Neural cell (in vitro differentiated cells): ENCODE measurements at regions not wholly inside any gene's neighbourhood (a gene's known extent, or its start where the extent isn't known, plus 50 kb on each side); places are given as distances from the start of the nearest gene placed in this dataset.

Experiments
- H2AFZ ChIP-seq: fragments of 200-600, 300-800 bp; sonication (generic), shearing (Covaris generic); 2 replicates; pipeline ENCODE4 v1.6.0; 2014; ENCODE audit warnings: low read depth, mild to moderate bottlenecking, antibody characterized with exemption, low read length, moderate library complexity
- H3F3A ChIP-seq: fragments of 200-600 bp; shearing (Covaris generic); 2 replicates; pipeline ENCODE4 v1.6.1; 2016; ENCODE audit warnings: mild to moderate bottlenecking, moderate library complexity, mixed read lengths, antibody characterized with exemption, low read length; ENCODE audit not compliant: insufficient read depth, poor library complexity, severe bottlenecking
- H3K27ac ChIP-seq: fragments of 200-600, 300-800 bp; sonication (generic), shearing (Covaris generic); 2 replicates; pipeline ENCODE4 v1.5.1; 2014; ENCODE audit warnings: mild to moderate bottlenecking, low read length, moderate library complexity
- H3K27me3 ChIP-seq: fragments of 300-800, 200-600 bp; sonication (generic), shearing (Covaris generic); 2 replicates; pipeline ENCODE4 v1.6.0; 2014; ENCODE audit warnings: mild to moderate bottlenecking, low read depth, low read length, moderate library complexity; ENCODE audit not compliant: insufficient read depth
- H3K36me3 ChIP-seq: fragments of 300-800, 200-600 bp; sonication (generic), shearing (Covaris generic); 2 replicates; pipeline ENCODE4 v1.5.1; 2014; ENCODE audit warnings: mild to moderate bottlenecking, antibody characterized with exemption, low read length, moderate library complexity; ENCODE audit not compliant: insufficient read depth
- H3K4me2 ChIP-seq: fragments of 300-800, 200-600 bp; sonication (generic), shearing (Covaris generic); 2 replicates; pipeline ENCODE4 v1.6.0; 2014; ENCODE audit warnings: mild to moderate bottlenecking, low read length
- H3K4me3 ChIP-seq: fragments of 300-800, 200-600 bp; sonication (generic), shearing (Covaris generic); 2 replicates; pipeline ENCODE4 v1.5.1; 2014; ENCODE audit warnings: mild to moderate bottlenecking, low read length, moderate library complexity
- H3K79me2 ChIP-seq: fragments of 200-600 bp; shearing (Covaris generic); replicated peaks from 2 replicates; pipeline ENCODE4 v1.6.0; 2014; ENCODE audit warnings: mild to moderate bottlenecking, low read length, moderate library complexity; ENCODE audit not compliant: insufficient read depth
- H3K9ac ChIP-seq: fragments of 300-800, 200-600 bp; sonication (generic), shearing (Covaris generic); 2 replicates; pipeline ENCODE4 v1.6.1; 2016; ENCODE audit warnings: mild to moderate bottlenecking, low read length, mixed read lengths
- H3K9me2 ChIP-seq: fragments of 200-600 bp; shearing (Covaris generic); 2 replicates; pipeline ENCODE4 v1.6.1; 2016; ENCODE audit warnings: mild to moderate bottlenecking, low read length, mixed read lengths; ENCODE audit not compliant: insufficient read depth
- H3K9me3 ChIP-seq: fragments of 200-600, 300-800 bp; sonication (generic), shearing (Covaris generic); 2 replicates; pipeline ENCODE4 v1.6.1; 2016; ENCODE audit warnings: mild to moderate bottlenecking, mixed run types, low read length, moderate library complexity, mixed read lengths
- H4K20me1 ChIP-seq: fragments of 200-600 bp; shearing (Covaris generic); 2 replicates; pipeline ENCODE4 v1.6.1; 2016; ENCODE audit warnings: mild to moderate bottlenecking, mixed run types; ENCODE audit not compliant: insufficient read depth
- CTCF ChIP-seq: fragments of 450-650 bp; IDR thresholded peaks from 2 replicates; pipeline ENCODE4 v1.5.1; 2014; ENCODE audit warnings: antibody characterized with exemption, mild to moderate bottlenecking, moderate library complexity; ENCODE audit not compliant: poor library complexity, severe bottlenecking
- EP300 ChIP-seq: fragments of 450-650 bp; conservative IDR thresholded peaks from 2 replicates; pipeline ENCODE4 v1.6.1; 2014; ENCODE audit warnings: antibody characterized with exemption, mild to moderate bottlenecking, moderate library complexity; ENCODE audit not compliant: poor library complexity, severe bottlenecking
- EZH2 ChIP-seq: fragments of 200-600, 300-800 bp; shearing (Covaris generic), sonication (generic); IDR thresholded peaks from 2 replicates; pipeline ENCODE4 v1.6.1; 2014; ENCODE audit warnings: antibody characterized with exemption, low read length, borderline replicate concordance, mild to moderate bottlenecking; ENCODE audit not compliant: insufficient read depth, poor library complexity, severe bottlenecking
- MXI1 ChIP-seq: fragments of 450-650 bp; conservative IDR thresholded peaks from 2 replicates; pipeline ENCODE4 v1.6.1; 2014; ENCODE audit warnings: antibody characterized with exemption, mild to moderate bottlenecking; ENCODE audit not compliant: poor library complexity, severe bottlenecking
- POLR2AphosphoS5 ChIP-seq: IDR thresholded peaks from 2 replicates; pipeline ENCODE4 v1.6.1; 2012
- RAD21 ChIP-seq: fragments of 450-650 bp; conservative IDR thresholded peaks from 2 replicates; pipeline ENCODE4 v1.6.1; 2014; ENCODE audit warnings: antibody characterized with exemption, mild to moderate bottlenecking, moderate library complexity
- REST ChIP-seq: IDR thresholded peaks from 2 replicates; pipeline ENCODE4 v1.6.1; 2012; ENCODE audit warnings: borderline replicate concordance
- SMC3 ChIP-seq: fragments of 450-650 bp; conservative IDR thresholded peaks from 2 replicates; pipeline ENCODE4 v1.6.1; 2014; ENCODE audit warnings: antibody characterized with exemption, mild to moderate bottlenecking, moderate library complexity; ENCODE audit not compliant: poor library complexity
- TAF1 ChIP-seq: IDR thresholded peaks from 2 replicates; pipeline ENCODE4 v1.6.1; 2012; ENCODE audit warnings: low read depth

- no peak overlapping the region for H3K27ac ChIP-seq
- no peak overlapping the region for H3K4me2 ChIP-seq
- no peak overlapping the region for H3K4me3 ChIP-seq
- H3K9ac ChIP-seq = no peak overlapping the region
- H3K9me3 ChIP-seq = no peaks in the 10 kb centered on the region
- no peaks in the 10 kb centered on the region for H3F3A ChIP-seq
- no peaks in the 10 kb centered on the region for H4K20me1 ChIP-seq
- no peak overlapping the region for H2AFZ ChIP-seq
- no peaks in the 10 kb centered on the region for H3K36me3 ChIP-seq
- H3K9me2 ChIP-seq = no peaks in the 10 kb centered on the region
- TF ChIP-seq MXI1 (no peak), TAF1 (no peak), REST (no peak)
- H3K27me3 ChIP-seq = no peaks in the 10 kb centered on the region
- H3K79me2 ChIP-seq = no peaks in the 10 kb centered on the region
Measured at GRCh38 chr5:54387031-54387430, 68.5 kb upstream of the HSPB3 start.

- TF ChIP-seq RAD21 (no peak), REST (no peak), TAF1 (no peak), MXI1 (no peak), SMC3 (no peak), EP300 (peak; percentile 28)
- Histone ChIP-seq H3K4me3 (no peak overlapping the region), H3F3A (no peaks in the 10 kb centered on the region), H3K27me3 (no peaks in the 10 kb centered on the region), H3K79me2 (no peaks in the 10 kb centered on the region), H4K20me1 (no peaks in the 10 kb centered on the region), H3K36me3 (no peaks in the 10 kb centered on the region), H3K9me3 (no peaks in the 10 kb centered on the region), H3K9ac (no peak overlapping the region), H3K9me2 (no peaks in the 10 kb centered on the region), H3K27ac (no peak overlapping the region), H3K4me2 (no peak overlapping the region), H2AFZ (no peak overlapping the region)
Measured at GRCh38 chr5:54385994-54386393, 69.5 kb upstream of the HSPB3 start.

GRCh38 chr5:54384356-54384933 lies 71.1 kb upstream of the HSPB3 start:
- Histone ChIP-seq H3F3A (no peaks in the 10 kb centered on the region), H3K9ac (no peak overlapping the region), H3K79me2 (no peaks in the 10 kb centered on the region), H4K20me1 (no peaks in the 10 kb centered on the region), H3K27ac (no peak overlapping the region), H3K4me3 (no peak overlapping the region), H3K9me3 (no peaks in the 10 kb centered on the region), H3K27me3 (no peaks in the 10 kb centered on the region), H3K36me3 (no peaks in the 10 kb centered on the region), H3K9me2 (no peaks in the 10 kb centered on the region), H3K4me2 (no peak overlapping the region), H2AFZ (no peak overlapping the region)
- TF ChIP-seq POLR2AphosphoS5 = no peak
- no peak for TF ChIP-seq MXI1
- TF ChIP-seq TAF1 = no peak
- TF ChIP-seq CTCF = no peak
- no peak for TF ChIP-seq RAD21
- TF ChIP-seq EZH2 = no peak
- TF ChIP-seq EP300 = no peak
- no peak for TF ChIP-seq SMC3
- no peak for TF ChIP-seq REST
